ENCODE measurements at regions not wholly inside any gene's neighbourhood (a gene's known extent, or its start where the extent isn't known, plus 50 kb on each side); places are given as distances from the start of the nearest gene placed in this dataset.
A peak's percentile ranks its signal among the peaks of the same experiment; 100 is the strongest.

DNA sequence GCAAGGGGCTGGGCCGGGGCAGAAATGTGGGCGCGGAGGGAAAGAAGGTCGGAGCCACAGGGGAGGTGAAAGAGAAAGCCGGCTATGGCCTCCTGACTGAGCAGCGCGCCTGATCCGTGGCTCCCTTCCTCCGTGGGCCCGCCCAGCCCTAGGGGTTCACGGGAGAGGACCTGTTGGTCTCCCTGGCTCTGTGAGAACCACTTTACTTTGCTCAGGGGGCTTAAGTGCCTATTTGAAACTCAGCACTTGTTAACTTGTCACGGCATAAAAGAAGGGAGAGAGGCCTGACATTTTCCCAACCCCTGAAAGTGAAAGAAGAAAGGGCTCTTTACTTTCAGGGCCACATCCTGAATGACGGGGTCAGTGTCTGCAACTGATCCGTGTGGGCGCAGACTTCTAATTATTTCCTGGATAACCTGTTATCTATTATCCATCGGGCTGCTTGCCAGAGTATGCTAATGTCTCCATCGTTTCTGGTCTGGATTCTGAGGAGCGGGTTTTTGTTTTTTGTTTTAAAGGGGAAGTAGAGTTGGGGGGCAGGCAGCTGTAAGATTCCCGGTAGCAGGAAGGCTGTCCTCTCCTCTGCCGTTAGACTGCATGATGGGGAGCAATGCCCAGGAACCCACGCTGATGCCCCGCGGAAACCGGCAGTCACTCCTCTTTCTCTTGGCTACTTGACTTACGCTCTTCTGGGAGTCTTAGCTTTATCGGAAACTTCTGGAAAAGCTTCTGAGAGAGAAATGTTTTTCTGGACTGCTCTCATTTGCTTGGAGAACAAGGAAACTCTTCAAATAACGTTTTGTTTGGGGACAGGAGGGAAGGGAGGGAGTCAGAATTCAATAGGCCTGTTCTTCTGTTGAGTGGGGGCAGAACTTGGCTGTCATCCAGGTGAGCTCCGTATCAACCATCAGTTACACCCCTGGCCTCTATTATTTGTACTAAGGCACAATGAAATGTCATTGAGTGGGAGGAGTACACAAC is 127.7 kb upstream of the MAX start:
- H3K4me3 ChIP-seq (ENCODE audit: low read depth, poor library complexity, severe bottlenecking) = no peak overlapping the region
- no peak for TF ChIP-seq POLR2A (IDR thresholded peaks at IDR 0.05)
- TF ChIP-seq, protein P1, sequence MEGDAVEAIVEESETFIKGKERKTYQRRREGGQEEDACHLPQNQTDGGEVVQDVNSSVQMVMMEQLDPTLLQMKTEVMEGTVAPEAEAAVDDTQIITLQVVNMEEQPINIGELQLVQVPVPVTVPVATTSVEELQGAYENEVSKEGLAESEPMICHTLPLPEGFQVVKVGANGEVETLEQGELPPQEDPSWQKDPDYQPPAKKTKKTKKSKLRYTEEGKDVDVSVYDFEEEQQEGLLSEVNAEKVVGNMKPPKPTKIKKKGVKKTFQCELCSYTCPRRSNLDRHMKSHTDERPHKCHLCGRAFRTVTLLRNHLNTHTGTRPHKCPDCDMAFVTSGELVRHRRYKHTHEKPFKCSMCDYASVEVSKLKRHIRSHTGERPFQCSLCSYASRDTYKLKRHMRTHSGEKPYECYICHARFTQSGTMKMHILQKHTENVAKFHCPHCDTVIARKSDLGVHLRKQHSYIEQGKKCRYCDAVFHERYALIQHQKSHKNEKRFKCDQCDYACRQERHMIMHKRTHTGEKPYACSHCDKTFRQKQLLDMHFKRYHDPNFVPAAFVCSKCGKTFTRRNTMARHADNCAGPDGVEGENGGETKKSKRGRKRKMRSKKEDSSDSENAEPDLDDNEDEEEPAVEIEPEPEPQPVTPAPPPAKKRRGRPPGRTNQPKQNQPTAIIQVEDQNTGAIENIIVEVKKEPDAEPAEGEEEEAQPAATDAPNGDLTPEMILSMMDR (IDR thresholded peaks at IDR 0.05) = no peak
- peak; percentile 42 to 91 for DNase-seq (ENCODE audit: low spot score in 2 of 2)
- 12 to 13% methylated on average over 28 of the region's 28 CpGs for WGBS, 2 donors
- intact Hi-C loops (cut with DNase I; ENCODE audit: low total_unique reads) = loop anchor here (10.0 kb wide), 1 partner anchor 175 kb away; no protein-coding TSS in a partner anchor

DNA sequence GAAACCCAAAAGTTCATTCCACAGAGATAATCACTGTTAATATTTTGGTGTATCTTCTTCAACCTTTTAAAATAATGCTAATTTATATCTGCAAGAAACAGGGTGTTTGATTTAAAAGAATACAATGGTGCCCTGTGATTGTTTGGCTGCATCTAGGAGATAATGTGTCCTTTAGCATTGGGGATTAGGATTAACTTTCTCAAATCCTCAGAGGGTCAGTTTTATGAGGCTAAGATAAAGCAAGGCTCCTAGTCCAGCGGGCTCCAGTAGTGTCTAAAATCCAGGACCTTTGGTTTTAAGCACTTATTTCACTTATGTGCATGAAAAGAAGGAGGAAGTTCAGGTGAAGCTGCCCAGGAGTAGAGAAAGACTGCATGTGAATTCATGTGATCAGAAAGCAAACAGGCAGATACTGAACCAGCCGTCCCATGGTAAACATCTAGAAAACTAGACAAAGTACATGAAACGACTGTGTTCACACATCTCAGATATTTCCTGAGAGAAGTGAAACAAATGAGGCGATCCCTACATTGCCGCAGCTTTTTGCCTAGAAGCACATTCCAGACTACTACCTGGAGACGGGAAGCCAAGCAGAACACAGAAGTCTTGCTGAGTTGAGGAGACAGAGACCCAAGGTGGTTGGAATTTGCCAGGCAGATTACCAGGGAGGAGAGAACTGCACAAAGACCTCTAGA is 129.1 kb upstream of the MAX start:
- intact Hi-C loops (cut with DNase I; ENCODE audit: low total_unique reads) = no loop called here
- 70 to 76% methylated on average over 6 of the region's 6 CpGs for WGBS, 2 donors
- TF ChIP-seq, protein P1 (IDR thresholded peaks at IDR 0.05) = no peak
- TF ChIP-seq POLR2A (IDR thresholded peaks at IDR 0.05) = no peak
- H3K4me3 ChIP-seq (ENCODE audit: low read depth, poor library complexity, severe bottlenecking) = no peak overlapping the region
- peak in 1 of 2 donors; percentile 28 for DNase-seq (ENCODE audit: low spot score in 2 of 2)

DNA sequence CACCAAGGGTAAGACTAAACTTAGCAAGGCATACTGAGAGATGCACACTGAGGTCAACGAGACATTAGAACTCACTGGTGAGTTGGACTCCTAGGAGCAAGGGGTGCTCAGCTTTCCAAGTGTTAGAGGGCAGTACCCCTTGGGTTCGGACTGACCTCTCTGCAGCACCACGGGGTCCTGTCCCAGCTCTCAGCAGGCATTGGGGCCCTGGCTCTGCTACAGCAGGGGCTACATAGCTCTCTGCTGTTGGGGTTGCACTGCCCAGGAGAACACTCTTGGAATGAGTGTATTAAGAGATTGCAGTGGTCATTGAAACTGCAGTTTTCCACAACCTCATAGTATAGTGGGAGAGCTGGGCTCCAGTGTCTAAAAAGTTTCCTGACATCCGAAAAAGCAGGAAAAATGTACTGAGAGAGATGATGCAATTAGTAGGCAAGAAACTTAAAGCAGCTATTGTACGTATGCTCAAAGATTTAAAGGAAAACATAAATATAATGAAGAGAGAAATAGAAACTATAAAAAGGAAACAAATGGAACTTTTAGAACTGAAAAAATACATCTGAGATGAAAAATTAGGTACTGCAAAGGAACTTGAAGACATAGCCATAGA is 132.5 kb upstream of the MAX start:
- peak in 1 of 2 donors; percentile 64 for DNase-seq (ENCODE audit: low spot score in 2 of 2)
- intact Hi-C loops (cut with DNase I; ENCODE audit: low total_unique reads) = no loop called here
- WGBS, 2 donors = 87 to 90% methylated on average over 5 of the region's 5 CpGs
- TF ChIP-seq, protein P1 (IDR thresholded peaks at IDR 0.05) = no peak
- no peak for TF ChIP-seq POLR2A (IDR thresholded peaks at IDR 0.05)
- H3K4me3 ChIP-seq (ENCODE audit: low read depth, poor library complexity, severe bottlenecking) = no peak overlapping the region

DNA sequence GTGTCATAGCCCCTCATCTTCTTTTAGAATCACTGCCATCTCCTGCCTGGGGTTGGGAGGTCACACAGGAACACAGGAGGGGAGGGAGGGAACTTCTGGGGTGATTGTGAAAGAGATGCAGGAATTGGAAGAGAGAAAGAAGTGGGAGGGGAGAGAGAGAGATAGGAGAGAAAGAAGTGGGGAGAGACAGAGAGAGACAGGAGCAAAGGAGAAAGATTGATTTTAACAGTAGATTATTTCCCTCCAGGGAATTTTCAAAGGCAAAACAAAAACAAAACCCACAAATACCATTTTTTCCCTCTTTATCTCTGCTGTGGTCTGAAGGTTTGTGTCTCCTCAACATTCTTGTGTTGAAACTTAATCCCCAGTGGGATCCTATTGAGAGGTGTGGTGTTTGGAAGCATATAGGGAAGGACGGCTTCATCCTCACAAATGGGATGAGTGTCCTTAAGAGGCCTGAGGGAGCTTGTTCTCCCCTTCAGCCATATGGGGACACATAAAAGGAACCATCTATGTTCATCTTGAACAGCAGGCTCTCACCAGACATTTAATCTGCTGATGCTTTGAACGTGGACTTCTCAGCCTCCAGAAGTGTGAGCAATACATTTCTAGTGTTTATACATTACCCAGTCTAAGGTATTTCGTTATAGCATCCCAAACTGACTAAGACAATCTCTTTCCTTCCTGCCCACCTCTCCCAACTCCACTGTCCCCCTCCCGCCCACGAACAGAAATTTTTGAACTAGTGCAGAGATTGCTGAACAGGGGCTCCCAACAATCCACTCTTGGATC is 134.9 kb upstream of the MAX start:
- no peak for TF ChIP-seq POLR2A (IDR thresholded peaks at IDR 0.05)
- TF ChIP-seq, protein P1 (IDR thresholded peaks at IDR 0.05) = no peak
- intact Hi-C loops (cut with DNase I; ENCODE audit: low total_unique reads) = no loop called here
- 83 to 89% methylated on average over 5 of the region's 5 CpGs for WGBS, 2 donors
- peak in 1 of 2 donors; percentile 28 for DNase-seq (ENCODE audit: low spot score in 2 of 2)
- no peak overlapping the region for H3K4me3 ChIP-seq (ENCODE audit: low read depth, poor library complexity, severe bottlenecking)

DNA sequence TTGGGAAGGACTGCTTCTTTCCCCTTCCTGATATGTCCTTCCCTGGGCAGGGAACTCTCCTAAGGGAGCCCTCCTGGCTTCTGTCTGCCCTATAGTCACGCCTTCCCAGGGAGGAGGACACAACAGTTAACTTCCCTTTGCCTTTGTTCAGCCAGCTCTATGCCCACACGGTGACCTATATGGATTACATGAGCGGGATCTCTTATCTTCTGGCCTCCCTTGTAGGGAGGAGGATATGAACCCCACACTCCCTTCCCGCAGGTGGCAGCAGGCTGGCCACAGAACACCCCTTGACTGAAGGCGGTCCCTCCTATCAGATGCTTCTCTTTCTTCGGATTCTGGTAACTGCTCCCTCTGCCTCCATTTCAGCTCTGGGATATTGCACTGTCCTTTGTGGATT is 135.6 kb upstream of the MAX start:
- no peak for TF ChIP-seq POLR2A (IDR thresholded peaks at IDR 0.05)
- TF ChIP-seq, protein P1 (IDR thresholded peaks at IDR 0.05) = no peak
- no peak overlapping the region for H3K4me3 ChIP-seq (ENCODE audit: low read depth, poor library complexity, severe bottlenecking)
- intact Hi-C loops (cut with DNase I; ENCODE audit: low total_unique reads) = no loop called here
- WGBS, 2 donors = 91 to 93% methylated on average over 6 of the region's 6 CpGs
- DNase-seq (ENCODE audit: low spot score in 2 of 2) = peak in 1 of 2 donors; percentile 52
